GM12892 (cell line): ENCODE measurements at regions not wholly inside any gene's neighbourhood (a gene's known extent, or its start where the extent isn't known, plus 50 kb on each side); places are given as distances from the start of the nearest gene placed in this dataset.

Experiments used
- POLR2A ChIP-seq: IDR thresholded peaks from 2 replicates; pipeline ENCODE4 v1.6.1; 2011; ENCODE audit warnings: low read depth, low read length, control low read depth
- TAF1 ChIP-seq: IDR thresholded peaks from 2 replicates; pipeline ENCODE4 v1.6.1; 2011; ENCODE audit warnings: low read depth, mild to moderate bottlenecking, control low read depth, low read length, borderline replicate concordance

DNA sequence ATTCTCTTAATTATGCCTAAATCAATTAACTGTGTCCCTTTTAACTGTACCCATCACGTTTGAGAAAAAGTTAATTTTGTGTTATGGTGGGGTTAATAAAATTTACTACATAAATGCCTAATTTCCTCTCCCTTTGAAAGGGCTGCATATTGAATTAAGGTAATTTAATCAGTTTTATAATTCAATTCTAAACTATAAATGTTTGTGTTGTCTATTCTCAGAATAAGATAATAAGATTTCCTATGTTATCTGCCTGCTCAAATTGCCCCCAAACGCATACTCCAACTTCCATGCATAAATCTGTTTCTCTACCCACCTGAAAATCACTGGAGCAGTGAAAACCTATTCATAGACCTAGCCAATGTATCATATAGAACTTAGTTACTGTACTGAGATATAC, 1716.1 kb downstream of the SI start:
- TF ChIP-seq POLR2A: no peak
- TF ChIP-seq TAF1: no peak
